ENCODE measurements at regions not wholly inside any gene's neighbourhood (a gene's known extent, or its start where the extent isn't known, plus 50 kb on each side); places are given as distances from the start of the nearest gene placed in this dataset.

DNA sequence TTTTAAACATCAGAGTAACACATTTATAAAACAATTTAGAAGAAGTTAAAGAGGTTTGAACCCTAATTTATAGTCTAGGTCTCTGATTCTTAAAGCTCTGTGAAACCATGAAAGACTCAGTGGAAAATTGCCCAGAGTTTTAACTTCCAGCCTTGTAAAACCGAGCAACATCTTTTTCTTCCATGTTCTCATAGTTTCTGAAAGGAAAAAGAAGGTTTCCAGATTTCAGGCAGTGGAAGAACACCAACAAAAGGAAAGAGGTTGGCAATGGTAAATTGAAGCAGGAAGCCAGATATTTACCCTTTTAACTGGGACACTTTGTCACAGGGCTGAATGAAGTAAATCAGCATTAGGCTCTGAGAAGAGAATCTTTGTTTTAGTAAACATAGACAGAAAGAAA lies 1999.3 kb downstream of the MAT2B start:
- DNase-seq, result no peak

DNA sequence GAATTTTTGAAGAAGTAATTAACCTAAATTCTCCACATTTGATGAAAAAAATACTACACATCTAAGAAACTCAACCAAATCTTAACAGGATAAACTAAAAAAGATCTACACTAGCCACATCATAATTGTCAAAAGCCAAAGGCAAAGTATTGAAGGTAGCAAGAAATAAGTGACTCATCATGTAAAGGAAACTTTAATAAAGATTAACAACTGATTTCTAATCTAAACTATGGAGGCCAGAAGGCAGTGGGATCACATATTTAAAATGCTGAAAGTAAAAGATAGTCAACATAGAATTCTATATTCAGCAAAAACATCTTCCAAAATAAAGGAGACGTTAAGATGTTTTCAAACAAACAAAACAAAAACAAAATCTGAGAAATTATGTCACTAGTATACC lies 2002.9 kb downstream of the MAT2B start:
- no peak for DNase-seq

DNA sequence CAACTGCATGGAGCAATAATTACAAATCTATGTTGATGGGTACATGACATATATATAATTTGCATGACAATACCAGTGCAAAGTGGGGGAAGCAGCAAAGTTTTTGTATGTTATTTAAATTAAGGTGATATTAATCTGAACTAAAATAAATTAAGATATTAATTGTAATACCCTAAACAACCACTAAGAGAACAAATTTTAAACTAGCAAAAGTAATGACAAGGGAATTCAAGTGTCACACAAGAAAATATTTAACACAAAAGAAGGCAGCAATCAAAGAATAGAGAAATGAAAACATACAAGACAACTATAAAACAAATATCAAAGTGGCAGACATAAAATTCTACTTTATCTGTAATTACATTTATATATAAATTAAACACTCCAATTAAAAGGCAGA lies 2003.4 kb downstream of the MAT2B start:
- DNase-seq, result no peak

DNA sequence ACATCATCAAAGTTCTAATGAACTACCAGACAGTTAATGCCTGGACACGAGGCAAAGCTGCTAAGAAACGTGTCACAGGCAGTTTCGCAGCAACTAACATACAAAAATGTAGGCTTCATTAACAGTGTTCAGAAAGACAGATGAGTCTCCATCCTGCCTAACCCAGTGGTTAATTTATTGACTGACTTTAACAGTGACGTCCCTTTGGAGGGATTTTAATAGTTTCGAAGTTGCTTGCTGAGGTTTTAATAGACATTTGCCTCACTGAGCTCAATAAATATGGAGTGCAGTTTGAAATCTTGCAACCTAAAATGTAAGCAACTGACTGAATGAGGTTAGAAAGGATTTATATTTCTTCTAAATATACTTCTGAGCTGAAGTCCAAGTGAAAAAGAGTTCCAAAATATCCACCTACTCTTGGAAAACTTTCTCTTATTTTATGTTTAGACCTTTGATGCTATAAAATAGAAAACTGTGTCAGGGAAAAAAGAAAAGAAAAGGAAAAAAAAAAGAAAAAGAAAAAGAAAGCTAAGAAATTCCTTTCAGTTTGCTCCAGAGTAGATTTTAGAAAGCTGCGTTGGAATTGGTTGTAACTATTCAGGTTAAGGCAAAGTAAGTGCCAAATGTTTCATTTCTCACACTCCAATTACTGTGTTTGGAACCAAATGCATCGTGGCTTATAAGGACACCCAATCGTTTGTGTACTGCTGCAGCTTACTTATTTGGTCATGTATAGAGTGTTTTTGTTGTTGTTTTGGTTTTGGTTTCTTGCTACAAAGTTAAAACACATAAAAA lies 2016.6 kb downstream of the MAT2B start:
- no peak for DNase-seq

DNA sequence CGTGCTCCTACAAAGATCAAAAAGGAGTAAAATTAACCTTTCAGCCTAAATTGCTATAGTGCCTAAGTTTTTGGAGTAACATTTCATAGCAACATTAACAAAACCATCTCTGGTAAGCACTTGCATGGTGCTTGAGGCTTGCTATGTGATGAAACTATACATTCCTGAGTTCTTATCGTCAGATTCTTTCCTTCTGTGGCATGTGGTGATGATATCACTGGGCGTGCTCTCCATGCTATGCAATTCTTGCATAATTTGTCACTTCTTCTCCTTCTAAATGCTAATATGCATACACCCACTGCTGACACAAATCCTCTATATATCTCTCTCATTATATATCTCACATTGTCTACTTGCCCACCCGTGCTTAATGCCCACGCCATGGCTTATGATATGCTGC lies 2019.9 kb downstream of the MAT2B start:
- DNase-seq, result no peak

DNA sequence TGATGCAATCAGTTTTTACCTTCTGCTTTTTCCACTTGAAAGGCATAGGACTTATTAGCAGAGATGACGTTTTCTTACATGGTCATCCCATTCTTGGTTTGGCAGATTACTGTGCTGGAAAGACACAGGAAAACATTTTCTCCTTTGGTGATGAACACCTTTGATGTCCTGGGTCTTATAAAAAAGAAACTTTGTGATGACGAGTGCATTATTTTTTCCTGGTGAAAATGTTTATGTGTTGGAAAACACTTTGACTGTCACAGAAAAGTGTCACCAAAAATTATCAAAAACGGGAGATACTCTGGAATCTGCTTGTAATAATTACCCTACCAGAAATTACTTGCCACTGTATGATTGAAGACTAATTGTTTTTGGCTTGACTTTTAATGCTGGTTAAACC lies 2020.9 kb downstream of the MAT2B start:
- no peak for DNase-seq

DNA sequence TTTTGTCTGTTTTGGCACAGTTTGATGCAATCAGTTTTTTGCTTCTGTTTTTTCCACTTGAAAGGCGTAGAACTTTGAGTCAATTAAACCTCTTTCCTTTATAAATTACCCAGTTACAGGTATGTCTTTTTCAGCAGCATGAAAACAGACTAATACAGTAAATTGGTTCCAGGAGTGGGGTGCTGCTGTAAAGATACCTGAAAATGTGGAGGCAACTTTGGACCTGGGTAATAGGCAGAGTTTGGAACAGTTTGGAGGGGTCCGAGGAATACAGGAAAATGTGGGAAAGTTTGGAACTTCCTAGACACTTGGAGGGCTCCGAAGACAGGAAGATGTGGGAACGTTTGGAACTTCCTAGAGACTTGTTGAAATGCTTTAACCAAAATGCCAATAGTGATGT lies 2022.2 kb downstream of the MAT2B start:
- no peak for DNase-seq

DNA sequence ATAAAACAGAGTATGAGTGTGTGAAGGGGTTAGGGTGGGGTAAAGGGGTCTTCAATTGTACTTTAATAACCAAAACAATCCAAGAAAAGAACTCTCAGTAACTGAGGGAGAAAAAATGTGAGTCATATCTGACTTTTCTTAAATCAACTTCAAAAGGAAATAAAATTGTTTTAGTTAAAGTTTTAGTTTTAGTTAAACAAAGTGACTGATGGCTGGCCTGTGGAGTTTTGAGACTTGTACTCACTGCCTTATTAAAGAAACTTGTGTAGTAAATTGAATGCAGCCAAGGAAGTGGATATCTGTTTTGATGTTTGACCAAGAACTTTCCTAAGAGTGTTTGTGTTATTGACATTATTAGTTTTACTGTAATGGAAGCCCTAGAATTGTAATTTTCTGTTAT lies 2032.6 kb downstream of the MAT2B start:
- DNase-seq, result no peak

DNA sequence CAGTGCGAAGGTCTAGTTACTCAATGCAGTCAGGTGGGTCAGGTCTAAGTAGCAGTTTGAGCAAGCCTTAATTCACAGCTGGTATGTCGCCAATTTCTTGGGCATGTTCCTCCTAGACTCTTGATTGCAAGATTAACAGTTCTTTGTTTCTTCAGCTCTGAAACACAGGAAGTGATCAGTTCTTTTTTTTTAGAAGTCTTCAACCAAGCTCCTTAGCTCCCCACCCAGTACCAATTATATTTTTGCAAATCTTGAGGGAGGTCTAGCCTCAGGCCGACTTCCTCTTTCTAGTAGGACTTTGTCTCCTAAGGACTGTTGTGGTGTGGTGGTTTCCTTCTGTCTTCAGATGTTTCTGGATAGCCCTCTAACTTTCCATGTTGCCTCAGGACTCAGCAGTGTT lies 2054.2 kb downstream of the MAT2B start:
- DNase-seq, result no peak

DNA sequence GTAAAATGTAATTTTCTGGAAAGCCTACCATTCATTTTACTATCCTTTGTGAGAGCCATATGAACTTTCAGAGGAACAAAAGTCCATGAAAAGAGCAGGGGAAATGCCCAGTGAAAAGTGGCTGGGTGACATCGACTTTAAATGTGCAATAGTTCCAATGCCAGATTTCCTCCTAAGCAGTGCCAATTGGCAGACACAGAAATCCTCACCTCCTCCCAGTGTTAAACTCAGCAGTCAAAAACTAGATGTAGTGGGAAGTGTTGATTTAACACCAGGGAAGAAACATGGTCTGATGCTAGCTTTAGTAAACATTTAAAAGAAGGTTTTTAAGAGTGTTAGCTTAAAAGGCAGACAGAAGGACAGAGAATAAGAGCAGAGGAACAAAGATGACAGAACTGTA lies 2055.2 kb downstream of the MAT2B start:
- no peak for DNase-seq

DNA sequence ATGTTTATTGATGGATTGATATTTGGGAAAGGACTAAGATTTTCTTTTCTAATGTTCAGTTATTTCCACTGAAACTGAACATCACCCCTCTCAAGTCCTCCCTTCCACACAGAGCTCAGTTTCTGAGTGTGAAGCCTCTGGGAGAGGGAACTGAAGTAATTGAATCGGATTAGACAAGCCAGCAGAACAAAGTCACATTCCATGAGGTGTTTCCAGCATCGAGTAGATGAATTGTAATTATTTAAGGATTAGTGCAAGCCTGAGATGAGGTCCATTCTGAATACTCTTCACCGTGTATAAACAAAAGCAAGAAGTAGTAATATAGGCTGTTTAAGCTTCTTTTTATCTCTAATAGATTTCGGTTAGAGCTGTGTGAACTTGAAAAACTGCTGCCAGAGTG lies 2060.5 kb downstream of the MAT2B start:
- no peak for DNase-seq

DNA sequence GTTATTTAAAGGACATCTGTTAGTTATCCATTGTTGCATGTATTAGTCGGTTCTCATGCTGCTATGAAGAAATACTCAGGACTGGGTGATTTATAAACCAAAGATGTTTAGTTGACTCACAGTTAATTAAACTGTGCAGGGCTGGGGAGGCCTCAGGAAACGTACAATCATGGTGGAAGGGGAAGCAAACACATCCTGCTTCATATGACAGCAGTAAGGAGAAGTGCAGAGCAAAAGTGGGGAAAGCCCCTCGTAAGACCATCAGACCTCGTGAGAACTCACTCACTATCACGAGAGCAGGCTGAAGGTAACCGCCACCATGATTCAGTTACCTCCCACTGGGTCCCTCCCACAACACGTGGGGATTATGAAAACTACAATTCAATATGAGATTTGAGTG lies 2064.1 kb downstream of the MAT2B start:
- no peak for DNase-seq

DNA sequence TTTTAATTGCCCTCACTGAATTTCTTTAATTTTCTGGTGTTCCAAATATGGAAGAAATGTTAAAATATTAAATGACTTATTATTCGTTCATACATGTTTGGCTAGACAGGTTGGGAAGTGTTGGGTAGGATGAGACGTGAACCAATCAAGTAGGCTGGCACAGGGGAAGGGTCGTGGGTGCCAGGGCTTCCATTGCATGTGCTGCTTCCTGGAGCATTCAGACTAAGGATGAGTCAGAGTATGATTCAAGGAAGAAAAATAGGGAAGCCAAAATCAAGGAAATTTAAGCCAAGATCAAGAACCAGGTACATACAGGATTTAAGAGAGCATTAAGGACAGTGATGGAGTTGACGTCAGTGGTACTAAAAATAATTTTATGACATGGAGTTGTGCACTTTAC lies 2068.0 kb downstream of the MAT2B start:
- no peak for DNase-seq

DNA sequence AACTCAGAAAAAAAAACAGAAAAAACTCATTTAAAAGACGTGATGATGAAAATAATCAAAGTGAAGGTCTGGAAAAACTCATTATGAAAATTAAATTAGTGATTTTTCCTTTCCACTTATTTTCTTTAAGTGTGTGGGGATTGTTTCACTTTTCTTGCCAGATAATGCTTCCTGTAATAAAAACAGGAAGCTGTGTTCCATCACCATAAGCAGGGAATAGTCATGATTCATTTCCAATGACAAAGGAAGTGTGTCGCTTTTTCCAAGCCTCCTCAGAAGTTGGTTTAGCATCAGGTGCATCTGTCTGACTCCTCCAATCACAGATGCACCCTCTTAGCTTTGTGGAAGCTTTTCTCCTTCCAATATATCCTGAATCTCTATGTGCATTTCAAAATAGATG lies 2068.7 kb downstream of the MAT2B start:
- no peak for DNase-seq

DNA sequence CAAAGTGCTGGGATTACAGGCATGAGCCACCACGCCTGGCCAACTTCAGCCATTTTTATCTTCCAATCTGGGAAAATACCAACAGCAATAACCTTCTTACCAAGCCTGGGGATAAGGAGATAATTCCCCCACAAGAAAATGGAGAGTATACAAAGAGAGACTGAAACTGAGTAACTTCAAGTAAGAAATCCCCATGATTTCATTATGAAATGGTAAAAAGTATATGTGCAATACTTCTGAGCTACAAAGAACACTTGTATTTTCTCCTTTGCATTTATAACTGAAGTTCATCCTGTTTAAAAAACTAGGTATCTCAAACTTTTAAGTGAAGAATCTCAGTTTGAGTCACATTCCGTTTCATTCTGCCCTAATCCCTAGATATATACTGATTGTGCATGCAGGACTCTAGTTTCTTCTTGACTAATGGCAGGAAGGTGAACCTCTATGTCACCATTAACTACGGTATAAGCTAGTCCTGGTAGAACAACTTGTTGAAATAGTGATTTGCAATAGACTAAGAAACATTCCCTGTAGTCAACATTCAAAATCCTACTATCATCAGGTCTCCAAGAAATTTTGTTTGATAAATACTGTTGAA lies 2071.4 kb downstream of the MAT2B start:
- DNase-seq, result no peak

DNA sequence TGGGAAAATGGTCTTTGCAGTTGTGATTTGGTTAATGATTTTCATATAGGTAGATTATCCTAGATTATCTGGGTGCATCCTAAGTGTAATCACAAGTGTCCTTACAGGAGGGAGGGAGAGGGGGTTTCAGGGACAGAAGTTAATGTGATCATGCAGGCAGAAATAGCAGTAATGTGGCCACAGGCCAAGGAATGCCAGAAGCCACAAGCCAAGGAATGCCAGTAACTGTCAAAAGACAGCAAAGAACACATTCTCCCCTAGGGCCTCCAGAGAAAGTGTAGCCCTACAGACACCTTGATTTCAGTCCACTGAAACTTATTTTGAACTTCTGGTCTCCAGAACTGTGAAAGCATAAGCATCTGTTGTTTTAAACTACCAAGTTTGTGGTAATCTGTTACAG lies 2074.5 kb downstream of the MAT2B start:
- DNase-seq, result no peak

DNA sequence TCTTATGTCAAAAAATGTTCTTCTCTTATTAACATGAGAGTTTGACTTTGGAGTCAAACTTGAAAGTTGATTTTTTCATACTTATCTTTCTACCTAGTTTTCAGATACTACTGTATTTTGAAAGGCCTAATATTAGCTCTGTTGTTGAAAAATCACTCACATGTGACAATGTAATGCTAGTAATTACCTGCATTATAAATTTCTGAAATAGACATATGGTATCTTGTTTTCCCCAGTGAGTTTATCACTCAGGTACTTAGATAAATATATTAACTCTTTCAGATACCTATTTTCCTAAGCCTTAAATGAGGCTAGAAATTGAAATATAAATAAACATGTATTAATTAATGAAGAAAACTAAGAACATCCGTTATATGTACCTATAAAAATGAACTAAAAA lies 2089.3 kb downstream of the MAT2B start:
- no peak for DNase-seq

DNA sequence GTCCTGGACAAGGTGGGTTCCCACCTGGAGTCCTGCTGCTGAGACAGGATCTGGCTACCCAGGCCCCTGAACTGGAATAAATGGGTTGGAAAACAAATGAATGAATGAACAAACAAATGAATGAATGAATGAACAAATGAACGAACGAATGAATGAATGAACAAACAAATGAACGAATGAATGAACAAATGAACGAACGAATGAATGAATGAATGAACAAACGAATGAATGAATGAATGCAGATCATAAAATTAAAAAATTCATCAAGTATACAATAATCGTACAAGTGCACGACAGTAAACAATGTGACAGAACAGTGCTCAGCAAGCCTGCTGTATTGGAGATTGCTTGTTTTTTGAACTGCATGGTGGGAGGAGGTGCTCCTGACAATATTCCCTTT lies 2097.1 kb downstream of the MAT2B start:
- DNase-seq, result no peak

DNA sequence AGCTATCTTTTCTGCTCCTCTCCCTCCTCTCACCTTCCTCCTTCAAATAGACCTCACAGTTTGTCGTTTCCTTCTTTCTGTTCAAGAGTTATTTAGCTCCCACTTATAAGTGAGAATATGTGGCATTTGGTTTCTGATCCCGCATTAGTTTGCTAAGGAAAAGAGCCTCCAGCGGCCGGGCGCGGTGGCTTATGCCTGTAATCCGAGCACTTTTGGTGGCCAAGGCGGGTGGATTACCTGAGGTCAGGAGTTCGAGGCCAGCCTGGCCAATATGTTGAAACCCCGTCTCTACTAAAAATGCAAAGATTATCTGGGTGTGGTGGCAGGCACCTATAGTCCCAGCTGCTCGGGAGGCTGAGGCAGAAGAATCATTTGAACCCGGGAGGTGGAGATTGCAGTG lies 2101.6 kb downstream of the MAT2B start:
- no peak for DNase-seq

DNA sequence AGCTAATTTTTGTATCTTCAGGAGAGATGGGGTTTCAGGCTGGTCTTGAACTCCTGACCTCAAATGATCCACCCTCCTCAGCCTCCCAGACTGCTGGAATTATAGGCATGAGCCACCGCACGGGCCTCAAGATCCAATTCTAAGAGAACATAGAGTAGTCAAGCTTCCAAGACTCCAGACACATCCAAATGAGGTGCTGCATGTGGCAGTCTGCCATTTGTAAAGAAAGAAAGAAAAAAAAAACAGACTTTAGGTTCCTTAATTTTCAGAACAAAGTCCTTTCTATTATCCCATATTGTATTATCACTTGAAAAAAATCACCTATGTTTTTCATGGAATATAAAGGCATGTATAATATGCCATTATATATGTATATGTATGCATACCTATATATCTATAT lies 2104.5 kb downstream of the MAT2B start:
- no peak for DNase-seq

DNA sequence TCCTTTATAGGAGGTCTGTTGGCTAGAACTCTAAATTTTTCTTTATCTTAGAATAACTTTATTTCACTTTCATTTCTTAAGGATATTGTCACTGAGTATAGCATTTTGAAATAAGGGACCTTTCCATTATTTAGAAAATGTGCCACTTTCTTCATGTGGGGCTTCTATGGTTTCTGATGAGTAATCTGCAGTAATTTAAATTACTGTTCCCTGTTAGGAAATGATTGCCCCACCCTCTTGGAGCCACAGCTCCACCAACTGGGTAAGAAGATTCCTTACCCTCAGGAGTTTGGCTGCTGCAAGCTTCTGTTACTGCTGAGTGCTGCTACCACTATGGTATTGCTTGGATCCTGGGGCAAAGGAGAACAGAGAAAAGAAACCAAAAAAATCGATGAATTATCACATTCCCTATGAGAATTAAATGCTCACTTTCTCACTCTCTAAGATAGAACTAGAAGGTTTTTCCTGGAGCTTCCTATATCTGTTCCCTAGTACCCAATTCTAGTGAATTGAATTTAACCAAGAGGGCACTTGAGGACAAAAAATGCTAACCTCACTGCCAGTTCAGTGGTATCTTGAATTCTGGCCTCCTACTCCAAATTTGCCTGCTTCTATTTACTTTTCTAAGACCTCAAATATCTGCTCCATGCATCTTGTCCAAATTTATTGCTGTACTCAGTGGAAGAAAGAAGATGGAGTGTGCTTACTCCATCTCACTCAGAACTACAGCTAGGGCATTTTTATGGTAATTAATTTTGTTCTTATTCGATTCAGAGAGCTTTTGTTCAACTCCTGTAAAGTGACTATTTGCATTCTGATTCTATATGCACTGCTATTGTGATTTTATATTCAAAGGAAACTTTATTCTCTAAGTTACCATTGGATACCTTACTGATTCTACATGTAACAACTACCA lies 2111.3 kb downstream of the MAT2B start:
- no peak for DNase-seq

DNA sequence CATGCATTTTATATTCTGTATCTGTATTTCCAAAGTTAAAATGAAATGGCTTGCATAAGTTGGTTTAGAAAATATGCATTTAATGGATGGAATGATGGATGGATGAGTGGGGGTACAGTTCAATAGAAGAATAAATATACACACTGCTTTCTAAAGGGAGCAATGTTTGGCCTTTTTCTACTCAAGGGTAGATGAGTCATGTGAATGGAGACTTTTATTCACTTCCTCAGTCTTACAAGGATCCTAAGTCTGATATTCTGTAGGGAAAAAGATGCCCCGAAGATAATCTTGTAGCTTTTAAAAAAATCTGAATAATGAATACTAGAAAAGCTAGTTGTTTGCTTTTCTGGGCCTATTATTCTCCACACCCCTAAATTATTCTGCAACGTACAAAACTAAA lies 2112.1 kb downstream of the MAT2B start:
- no peak for DNase-seq

DNA sequence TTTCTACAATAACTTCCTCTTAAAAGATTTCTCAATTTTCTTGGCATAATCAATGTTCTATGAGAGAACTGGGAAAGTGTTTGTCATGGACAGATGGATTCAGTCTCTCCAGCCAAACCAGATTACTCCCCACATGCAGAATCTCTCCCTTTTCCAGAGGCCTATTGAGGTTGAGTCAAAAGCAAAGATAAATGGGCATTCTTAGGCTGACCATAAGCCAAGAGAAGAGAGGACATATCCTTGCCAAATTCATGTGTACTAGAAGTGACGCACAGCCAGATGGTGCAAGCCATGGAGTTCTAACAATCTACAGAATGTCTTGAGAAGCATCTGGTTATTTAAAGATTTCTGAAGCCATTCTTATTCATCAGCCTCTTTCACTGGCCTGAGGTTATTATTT lies 2115.0 kb downstream of the MAT2B start:
- no peak for DNase-seq

All from T-helper 2 cell (primary cell).